B cell (primary cell): ENCODE measurements at regions not wholly inside any gene's neighbourhood (a gene's known extent, or its start where the extent isn't known, plus 50 kb on each side); places are given as distances from the start of the nearest gene placed in this dataset.

Experiments used
- CTCF ChIP-seq: fragments of 200-600 bp; IDR thresholded peaks from one replicate; pipeline ENCODE4 v1.8.0; 2022; ENCODE audit warnings: antibody characterized with exemption, mild to moderate bottlenecking
- EZH2 ChIP-seq: IDR thresholded peaks from 2 replicates; pipeline ENCODE4 v1.6.1; 2012; ENCODE audit warnings: borderline replicate concordance, low read depth, mild to moderate bottlenecking, moderate library complexity, low read length; ENCODE audit not compliant: insufficient read depth, poor library complexity, severe bottlenecking

GRCh38 chr20:57965441-57965840 lies 255.6 kb upstream of the PMEPA1 start:
- TF ChIP-seq CTCF: no peak
- no peak for TF ChIP-seq EZH2
